Esophagus squamous epithelium (tissue), 4 donors: ENCODE measurements at regions not wholly inside any gene's neighbourhood (a gene's known extent, or its start where the extent isn't known, plus 50 kb on each side); places are given as distances from the start of the nearest gene placed in this dataset.

Source experiments
- CTCF ChIP-seq, 6 experiments: fragments of 450-650 bp in 4 of 6; fragments of 200-600 bp in 2 of 6; sonication (generic) in 2 of 6; IDR thresholded peaks; one replicate each; pipeline ENCODE4 v1.5.1; 2016 to 2019; ENCODE audit warnings: antibody characterized with exemption in 6 of 6, mild to moderate bottlenecking in 4 of 6, moderate library complexity in 4 of 6
- POLR2A ChIP-seq, 4 donors: fragments of 450-650 bp; IDR thresholded peaks; one replicate each; pipeline ENCODE4 v1.6.1; 2017; ENCODE audit warnings: antibody characterized with exemption in 4 of 4, mild to moderate bottlenecking in 4 of 4, moderate library complexity in 3 of 4

- TF ChIP-seq CTCF (IDR thresholded peaks at IDR 0.05), result no peak
- no peak for TF ChIP-seq POLR2A (IDR thresholded peaks at IDR 0.05)
These were observed 127.0 kb upstream of the PMFBP1 start for GRCh38 chr16:72298961-72299360.
